Nephron (organoid): ENCODE measurements at regions not wholly inside any gene's neighbourhood (a gene's known extent, or its start where the extent isn't known, plus 50 kb on each side); places are given as distances from the start of the nearest gene placed in this dataset.
A peak's percentile ranks its signal among the peaks of the same experiment; 100 is the strongest.

Experiments used
- H3K27ac Mint-ChIP-seq, 3 experiments: 2 replicates each; pipeline ENCODE4 v1.8.0; 2020; ENCODE audit warnings: mixed read lengths in 3 of 3, mild to moderate bottlenecking in 2 of 3, moderate library complexity in 1 of 3
- H3K27me3 Mint-ChIP-seq: 2 replicates; pipeline ENCODE4 v1.8.0; 2021; ENCODE audit warnings: low read depth, mild to moderate bottlenecking, moderate library complexity, mixed read lengths
- H3K36me3 Mint-ChIP-seq: 2 replicates; pipeline ENCODE4 v1.8.0; 2020; ENCODE audit warnings: low read depth, mixed read lengths
- H3K4me1 Mint-ChIP-seq: 2 replicates; pipeline ENCODE4 v1.8.0; 2020; ENCODE audit warnings: mixed read lengths
- H3K4me3 Mint-ChIP-seq, 3 experiments: 2 replicates each; pipeline ENCODE4 v1.8.0; 2020; ENCODE audit warnings: mild to moderate bottlenecking in 3 of 3, mixed read lengths in 3 of 3, moderate library complexity in 2 of 3
- H3K9me3 Mint-ChIP-seq: 2 replicates; pipeline ENCODE4 v1.8.0; 2020; ENCODE audit warnings: mixed read lengths
- CTCF ChIP-seq, 3 experiments: fragments of 200-600 bp; sonication (generic); IDR thresholded peaks; one replicate each; pipeline ENCODE4 v1.5.0; 2021; ENCODE audit warnings: antibody characterized with exemption in 3 of 3; ENCODE audit not compliant: unreplicated experiment in 3 of 3

GRCh38 chr11:81278991-81279390 lies 1454.7 kb downstream of the FAM181B start:
- H3K4me1 Mint-ChIP-seq, result no peaks in the 10 kb centered on the region
- TF ChIP-seq CTCF (IDR thresholded peaks at IDR 0.05; ENCODE audit: unreplicated experiment in 3 of 3), result no peak
- H3K36me3 Mint-ChIP-seq, result no peaks in the 10 kb centered on the region
- H3K27me3 Mint-ChIP-seq, result no peaks in the 10 kb centered on the region
- no peak overlapping the region for H3K4me3 Mint-ChIP-seq
- H3K9me3 Mint-ChIP-seq, result peaks cover 3% of the 10 kb centered on the region
- peak overlapping the region in 1 of 3 experiments; percentile 51 for H3K27ac Mint-ChIP-seq

DNA sequence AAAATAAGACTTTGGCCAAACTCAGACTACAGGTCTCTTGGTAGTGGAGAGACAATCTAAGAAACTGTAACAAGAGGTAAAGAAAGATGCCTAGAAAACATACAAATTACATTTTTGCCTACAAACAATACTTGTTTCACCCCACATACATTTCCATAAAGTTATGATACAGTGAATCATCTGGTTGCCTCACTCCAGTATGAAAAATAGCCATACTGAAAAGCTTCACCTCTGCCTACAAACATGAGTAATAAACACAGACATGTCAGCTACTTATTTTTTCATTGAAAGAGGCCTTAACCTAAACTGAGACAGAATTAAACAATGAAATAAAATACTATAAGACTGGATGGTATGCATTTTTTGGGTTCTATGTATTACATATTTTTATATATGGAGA lies 1463.0 kb downstream of the FAM181B start:
- Mint-ChIP-seq H3K36me3 (no peaks in the 10 kb centered on the region), H3K27ac (no peak overlapping the region), H3K4me3 (no peak overlapping the region), H3K27me3 (no peaks in the 10 kb centered on the region), H3K9me3 (no peaks in the 10 kb centered on the region), H3K4me1 (no peaks in the 10 kb centered on the region)
- no peak for TF ChIP-seq CTCF (IDR thresholded peaks at IDR 0.05; ENCODE audit: unreplicated experiment in 3 of 3)

DNA sequence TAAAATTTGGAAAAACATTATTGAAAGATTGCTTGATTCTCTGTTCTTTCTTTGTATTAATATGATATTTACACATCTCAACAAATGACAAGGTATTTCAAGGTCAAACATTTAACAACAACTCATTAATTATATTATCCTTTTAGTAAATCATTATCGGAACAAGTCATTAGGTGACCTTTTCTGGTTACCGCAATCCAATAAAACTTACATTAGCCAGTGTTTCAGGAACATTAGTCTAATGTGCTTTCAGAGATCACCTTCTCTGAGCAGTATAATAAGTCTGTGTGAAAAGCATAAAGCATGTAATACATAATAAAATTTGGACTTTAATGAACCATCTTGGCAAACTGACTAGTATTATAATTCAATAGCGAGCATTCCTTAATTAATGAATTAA lies 1466.4 kb downstream of the FAM181B start:
- H3K4me1 Mint-ChIP-seq, result no peaks in the 10 kb centered on the region
- H3K27ac Mint-ChIP-seq, result no peak overlapping the region
- H3K4me3 Mint-ChIP-seq, result no peak overlapping the region
- H3K27me3 Mint-ChIP-seq, result peaks cover 4% of the 10 kb centered on the region
- H3K9me3 Mint-ChIP-seq, result no peaks in the 10 kb centered on the region
- no peaks in the 10 kb centered on the region for H3K36me3 Mint-ChIP-seq
- no peak for TF ChIP-seq CTCF (IDR thresholded peaks at IDR 0.05; ENCODE audit: unreplicated experiment in 3 of 3)

GRCh38 chr11:81259471-81259870 lies 1474.2 kb downstream of the FAM181B start:
- H3K4me1 Mint-ChIP-seq, result peaks cover 10% of the 10 kb centered on the region
- H3K9me3 Mint-ChIP-seq, result no peaks in the 10 kb centered on the region

GRCh38 chr11:81255895-81256294 lies 1477.8 kb downstream of the FAM181B start:
- no peaks in the 10 kb centered on the region for H3K36me3 Mint-ChIP-seq
- H3K4me3 Mint-ChIP-seq, result no peak overlapping the region
- peaks cover 25% of the 10 kb centered on the region for H3K4me1 Mint-ChIP-seq
- H3K9me3 Mint-ChIP-seq, result no peaks in the 10 kb centered on the region
- TF ChIP-seq CTCF (IDR thresholded peaks at IDR 0.05; ENCODE audit: unreplicated experiment in 3 of 3), result no peak
- no peak overlapping the region for H3K27ac Mint-ChIP-seq
- H3K27me3 Mint-ChIP-seq, result no peaks in the 10 kb centered on the region

More at GRCh38 chr11:81259471-81259870, 1474.2 kb downstream of the FAM181B start:
- Mint-ChIP-seq H3K36me3 (no peaks in the 10 kb centered on the region), H3K27ac (no peak overlapping the region), H3K27me3 (peaks cover under 1% of the 10 kb centered on the region), H3K4me3 (no peak overlapping the region)
- no peak for TF ChIP-seq CTCF (IDR thresholded peaks at IDR 0.05; ENCODE audit: unreplicated experiment in 3 of 3)

DNA sequence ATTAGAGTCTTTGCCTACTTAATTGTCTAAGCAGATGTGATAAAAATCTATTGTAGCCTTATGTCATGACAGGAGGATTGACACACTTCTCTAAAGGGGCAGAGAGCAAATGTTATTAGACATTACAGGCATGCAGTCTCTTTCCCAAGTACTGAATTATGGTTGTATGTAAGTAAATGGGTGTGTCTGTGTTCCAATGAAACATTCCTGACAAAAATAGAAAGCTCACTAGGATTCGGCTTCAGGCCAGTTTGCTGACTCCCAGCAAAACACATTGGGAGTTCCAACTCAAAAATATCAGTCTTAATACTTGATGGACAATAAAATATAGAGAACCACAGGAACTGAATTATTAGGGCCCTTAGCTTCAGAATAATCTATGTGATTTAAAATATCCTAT lies 1480.4 kb downstream of the FAM181B start:
- H3K4me1 Mint-ChIP-seq, result peaks cover 25% of the 10 kb centered on the region
- peak overlapping the region in 1 of 3 experiments; percentile 29 for H3K27ac Mint-ChIP-seq
- H3K27me3 Mint-ChIP-seq, result no peaks in the 10 kb centered on the region
- no peaks in the 10 kb centered on the region for H3K9me3 Mint-ChIP-seq
- no peaks in the 10 kb centered on the region for H3K36me3 Mint-ChIP-seq
- TF ChIP-seq CTCF (IDR thresholded peaks at IDR 0.05; ENCODE audit: unreplicated experiment in 3 of 3), result no peak
- no peak overlapping the region for H3K4me3 Mint-ChIP-seq
